Transverse colon (tissue), 4 donors: ENCODE measurements at regions not wholly inside any gene's neighbourhood (a gene's known extent, or its start where the extent isn't known, plus 50 kb on each side); places are given as distances from the start of the nearest gene placed in this dataset.

Experiments
- DNase-seq: peaks from one replicate; pipeline ENCODE4 v3.0.0-alpha.2; 2019
- H3K27ac ChIP-seq, 4 donors: fragments of 200-600 bp; sonication (generic); 2 replicates each; pipeline ENCODE4 v1.5.1; 2016 to 2018; ENCODE audit warnings: inconsistent platforms in 4 of 4
- H3K27me3 ChIP-seq: fragments of 200-600 bp; sonication (generic); 2 replicates; pipeline ENCODE4 v1.5.1; 2017; ENCODE audit warnings: inconsistent platforms
- H3K36me3 ChIP-seq, 4 donors: fragments of 200-600 bp; sonication (generic); 2 replicates each; pipeline ENCODE4 v1.5.1; 2017 to 2019; ENCODE audit warnings: inconsistent platforms in 4 of 4
- H3K4me1 ChIP-seq, 4 donors: fragments of 200-600 bp; sonication (generic); 2 replicates each; pipeline ENCODE4 v1.5.1; 2017 to 2020; ENCODE audit warnings: inconsistent platforms in 4 of 4
- H3K4me3 ChIP-seq, 4 donors: fragments of 200-600 bp; sonication (generic); 1 replicate in 1 of 4; 2 replicates in 3 of 4; pipeline versions ENCODE4 v1.5.1 to v1.6.1; 2017 to 2019; ENCODE audit warnings: inconsistent platforms in 4 of 4
- H3K9me3 ChIP-seq, 2 donors: fragments of 200-600 bp; sonication (generic); 2 replicates each; pipeline ENCODE4 v1.5.1; 2017 to 2019; ENCODE audit warnings: inconsistent platforms in 2 of 2
- CTCF ChIP-seq, 5 experiments: fragments of 200-600 bp in 3 of 5; fragments of 450-650 bp in 2 of 5; sonication (generic) in 3 of 5; IDR thresholded peaks; 1 replicate in 2 of 5; 2 replicates in 3 of 5; pipeline ENCODE4 v1.5.1; 2016 to 2017; ENCODE audit warnings: antibody characterized with exemption in 5 of 5, inconsistent platforms in 3 of 5, mild to moderate bottlenecking in 2 of 5, moderate library complexity in 1 of 5
- EP300 ChIP-seq: sonication (generic); formaldehyde crosslinking; IDR thresholded peaks from one replicate; pipeline ENCODE4 v1.6.1; 2017; ENCODE audit warnings: antibody characterized with exemption, low read depth
- POLR2A ChIP-seq: fragments of 450-650 bp; IDR thresholded peaks from one replicate; pipeline ENCODE4 v1.6.1; 2016; ENCODE audit warnings: antibody characterized with exemption, mild to moderate bottlenecking, moderate library complexity
- POLR2AphosphoS5 ChIP-seq, 3 donors: sonication (generic); formaldehyde crosslinking; IDR thresholded peaks; one replicate each; pipeline ENCODE4 v1.6.1; 2016; ENCODE audit warnings: antibody characterized with exemption in 3 of 3
- whole genome bisulfite sequencing, 2 donors: methylation state at CpG; one replicate each; pipeline ENCODE4 v1.1.5; 2018; ENCODE audit warnings: low coverage in 1 of 2; 5-methylcytosine and 5-hydroxymethylcytosine counted together
- in situ Hi-C, 4 donors: fragments of 200-750 bp; cut with MboI; loops; one replicate each; pipeline versions ENCODE4 v1.15.0 to v1.15.1; 2017; ENCODE audit warnings: low sequenced_read_pairs in 3 of 4, low pct_ligation_motif_present in 1 of 4, low pct_unique_long_range_greater_than_20kb in 1 of 4
- intact Hi-C: fragments of 100-400 bp; cut with DNase I; formaldehyde crosslinking; loops from one replicate; pipeline ENCODE4 v1.15.1; 2023; ENCODE audit warnings: low total_unique reads

GRCh38 chr1:221521686-221522085 is 220.2 kb downstream of the DUSP10 start:
- in situ Hi-C loops (no loop called here), intact Hi-C loops (no loop called here)
- no peak for DNase-seq
- H3K4me1 ChIP-seq = no peaks in the 10 kb centered on the region
- no peak overlapping the region for H3K27ac ChIP-seq
- TF ChIP-seq EP300 = no peak
- TF ChIP-seq CTCF (IDR thresholded peaks at IDR 0.05) = no peak
- no peak for TF ChIP-seq POLR2AphosphoS5 (IDR thresholded peaks at IDR 0.05)
- no peak for TF ChIP-seq POLR2A
- no peaks in the 10 kb centered on the region for H3K27me3 ChIP-seq
- WGBS, 2 donors = 84% methylated on average over 3 of the region's 3 CpGs; no CpG with 5 or more reads in 1 of the 2 donors
- H3K4me3 ChIP-seq = no peak overlapping the region
- no peaks in the 10 kb centered on the region for H3K36me3 ChIP-seq
- H3K9me3 ChIP-seq = no peaks in the 10 kb centered on the region

- 60 to 69% methylated on average over 2 of the region's 2 CpGs for WGBS, 2 donors
- no peak overlapping the region for H3K27ac ChIP-seq
- H3K4me3 ChIP-seq = no peak overlapping the region
- in situ Hi-C loops = no loop called here
- TF ChIP-seq POLR2AphosphoS5 (IDR thresholded peaks at IDR 0.05) (no peak), EP300 (no peak), CTCF (IDR thresholded peaks at IDR 0.05) (no peak), POLR2A (no peak)
- DNase-seq = no peak
- no peaks in the 10 kb centered on the region for H3K9me3 ChIP-seq
- intact Hi-C loops = no loop called here
- no peaks in the 10 kb centered on the region for H3K4me1 ChIP-seq
- H3K36me3 ChIP-seq = no peaks in the 10 kb centered on the region
- no peaks in the 10 kb centered on the region for H3K27me3 ChIP-seq
Observed at GRCh38 chr1:221522529-221522940, 219.4 kb downstream of the DUSP10 start.

- Histone ChIP-seq H3K27me3 (no peaks in the 10 kb centered on the region), H3K9me3 (no peaks in the 10 kb centered on the region), H3K27ac (no peak overlapping the region), H3K36me3 (no peaks in the 10 kb centered on the region), H3K4me1 (no peaks in the 10 kb centered on the region), H3K4me3 (no peak overlapping the region)
- WGBS, 2 donors = 50 to 72% methylated on average over 1 to 2 of the region's 2 CpGs
- intact Hi-C loops = no loop called here
- in situ Hi-C loops = no loop called here
- TF ChIP-seq POLR2A (no peak), POLR2AphosphoS5 (IDR thresholded peaks at IDR 0.05) (no peak), EP300 (no peak), CTCF (IDR thresholded peaks at IDR 0.05) (no peak)
- DNase-seq = no peak
Observed at GRCh38 chr1:221525749-221526148, 216.1 kb downstream of the DUSP10 start.

- 52 to 89% methylated on average over 1 to 3 of the region's 3 CpGs for WGBS, 2 donors
- intact Hi-C loops = no loop called here
- Histone ChIP-seq H3K4me1 (no peaks in the 10 kb centered on the region), H3K27me3 (no peaks in the 10 kb centered on the region), H3K27ac (no peak overlapping the region), H3K9me3 (no peaks in the 10 kb centered on the region), H3K4me3 (no peak overlapping the region), H3K36me3 (no peaks in the 10 kb centered on the region)
- in situ Hi-C loops = no loop called here
- no peak for DNase-seq
- no peak for TF ChIP-seq EP300
- TF ChIP-seq CTCF (IDR thresholded peaks at IDR 0.05) = no peak
- no peak for TF ChIP-seq POLR2A
- no peak for TF ChIP-seq POLR2AphosphoS5 (IDR thresholded peaks at IDR 0.05)
Observed at GRCh38 chr1:221527302-221527701, 214.6 kb downstream of the DUSP10 start.
